B cell (primary cell): ENCODE measurements at regions not wholly inside any gene's neighbourhood (a gene's known extent, or its start where the extent isn't known, plus 50 kb on each side); places are given as distances from the start of the nearest gene placed in this dataset.

Experiments
- ATAC-seq: fragments of 200-7000 bp; cut with Tn5 transposase; one replicate; pipeline ENCODE4 v1.10.0; 2021; ENCODE audit warnings: low read depth, mild to moderate bottlenecking, moderate number of reproducible peaks, moderate library complexity
- CTCF ChIA-PET: fragments of 350-600 bp; sonication (Branson Sonifier 250); formaldehyde crosslinking; loops from one replicate; lab custom pipeline; 2021; ENCODE audit warnings: antibody characterized with exemption, inconsistent platforms; lab: Charles Lee
- POLR2A ChIA-PET: fragments of 350-600 bp; sonication (Branson Sonifier 250); formaldehyde crosslinking; loops from one replicate; lab custom pipeline; 2021; ENCODE audit warnings: antibody characterized with exemption; lab: Charles Lee
- DNase-seq: peaks from one replicate; pipeline ENCODE4 v3.0.0; 2013
- H2AFZ ChIP-seq: 2 replicates; pipeline ENCODE4 v1.6.1; 2012; ENCODE audit warnings: mild to moderate bottlenecking, low read depth, low read length; ENCODE audit not compliant: insufficient read depth, poor library complexity, severe bottlenecking
- H3K27ac ChIP-seq, 2 donors: 1 replicate in 1 of 2; 2 replicates in 1 of 2; pipeline ENCODE4 v1.5.1; 2012 to 2013; ENCODE audit warnings: low read length in 2 of 2, mild to moderate bottlenecking in 2 of 2, moderate library complexity in 1 of 2
- H3K27me3 ChIP-seq, 4 experiments: fragments of 200-600 bp in 1 of 4; sonication (generic) in 1 of 4; replicated peaks in 1 of 4; 1 replicate in 2 of 4; 2 replicates in 2 of 4; pipeline versions ENCODE4 v1.6.1 to v1.7.0; 2013 to 2016; ENCODE audit warnings: low read length in 3 of 4, mild to moderate bottlenecking in 2 of 4, mixed read lengths in 1 of 4, moderate library complexity in 1 of 4; ENCODE audit not compliant: insufficient read depth in 4 of 4, control insufficient read depth in 3 of 4; ENCODE audit errors: control extremely low read depth in 1 of 4
- H3K36me3 ChIP-seq, 2 experiments: replicated peaks in 1 of 2; 1 replicate in 1 of 2; 2 replicates in 1 of 2; pipeline versions ENCODE4 v1.6.1 to v1.7.1; 2013; ENCODE audit warnings: low read length in 1 of 2; ENCODE audit not compliant: insufficient read depth in 2 of 2, control insufficient read depth in 1 of 2; ENCODE audit errors: control extremely low read depth in 1 of 2, extremely low read depth in 1 of 2
- H3K4me1 ChIP-seq, 2 donors: fragments of 200-600 bp in 1 of 2; sonication (generic) in 1 of 2; 1 replicate in 1 of 2; 2 replicates in 1 of 2; pipeline versions ENCODE4 v1.5.1 to v1.6.1; 2013 to 2017; ENCODE audit warnings: low read length in 2 of 2; ENCODE audit not compliant: control insufficient read depth in 2 of 2, insufficient read depth in 2 of 2
- H3K4me2 ChIP-seq: replicated peaks from 2 replicates; pipeline ENCODE3; 2012; ENCODE audit warnings: mild to moderate bottlenecking, low read depth, low read length; ENCODE audit not compliant: poor library complexity, severe bottlenecking
- H3K4me3 ChIP-seq, 5 experiments: fragments of 200-600 bp in 1 of 5; sonication (generic) in 1 of 5; 1 replicate in 3 of 5; 2 replicates in 2 of 5; pipeline versions ENCODE4 v1.5.1 to v1.7.0; 2011 to 2016; ENCODE audit warnings: low read length in 4 of 5, mild to moderate bottlenecking in 4 of 5, low read depth in 2 of 5, control low read depth in 1 of 5, moderate library complexity in 1 of 5; ENCODE audit not compliant: insufficient read depth in 1 of 5; ENCODE audit errors: control extremely low read depth in 1 of 5, extremely low read depth in 1 of 5
- H3K79me2 ChIP-seq: fragments of 200-600 bp; sonication (generic); one replicate; pipeline ENCODE4 v1.6.0; 2016; ENCODE audit warnings: low read length; ENCODE audit not compliant: control insufficient read depth, insufficient read depth
- H3K9ac ChIP-seq: fragments of 200-600 bp; sonication (generic); 2 replicates; pipeline ENCODE4 v1.6.1; 2017; ENCODE audit warnings: mild to moderate bottlenecking, low read length, moderate library complexity
- H3K9me3 ChIP-seq, 3 donors: one replicate each; pipeline versions ENCODE4 v1.6.1 to v1.7.1; 2013; ENCODE audit warnings: low read length in 2 of 3; ENCODE audit not compliant: control insufficient read depth in 2 of 3, insufficient read depth in 1 of 3; ENCODE audit errors: control extremely low read depth in 1 of 3
- H4K20me1 ChIP-seq: 2 replicates; pipeline ENCODE4 v1.6.0; 2012; ENCODE audit warnings: mild to moderate bottlenecking, low read length; ENCODE audit not compliant: insufficient read depth, control insufficient read depth, poor library complexity, severe bottlenecking
- H3K27ac Mint-ChIP-seq: one replicate; pipeline ENCODE4 v1.8.0; 2021; ENCODE audit warnings: mixed read lengths
- H3K27me3 Mint-ChIP-seq: one replicate; pipeline ENCODE4 v1.8.0; 2021; ENCODE audit warnings: mixed read lengths
- H3K4me1 Mint-ChIP-seq: one replicate; pipeline ENCODE4 v1.8.0; 2021; ENCODE audit warnings: mixed read lengths
- H3K4me3 Mint-ChIP-seq: one replicate; pipeline ENCODE4 v1.8.0; 2021; ENCODE audit warnings: mixed read lengths
- H3K9me3 Mint-ChIP-seq: one replicate; pipeline ENCODE4 v1.8.0; 2022; ENCODE audit warnings: mixed read lengths; ENCODE audit not compliant: insufficient read depth
- EZH2 ChIP-seq: IDR thresholded peaks from 2 replicates; pipeline ENCODE4 v1.6.1; 2012; ENCODE audit warnings: borderline replicate concordance, low read depth, mild to moderate bottlenecking, moderate library complexity, low read length; ENCODE audit not compliant: insufficient read depth, poor library complexity, severe bottlenecking
- WGBS: methylation state at CpG from one replicate; pipeline ENCODE4 v1.1.5; 2013; ENCODE audit warnings: missing lambda C conversion rate; ENCODE audit not compliant: insufficient coverage; 5-methylcytosine and 5-hydroxymethylcytosine counted together
- intact Hi-C: fragments of 100-400 bp; cut with micrococcal nuclease; formaldehyde crosslinking; loops from one replicate; pipeline ENCODE4 v1.10.0; 2022
- TF ChIP-seq, protein P1 (sequence below): fragments of 200-600 bp; IDR thresholded peaks from one replicate; pipeline ENCODE4 v1.8.0; 2022; ENCODE audit warnings: antibody characterized with exemption, mild to moderate bottlenecking

DNA sequence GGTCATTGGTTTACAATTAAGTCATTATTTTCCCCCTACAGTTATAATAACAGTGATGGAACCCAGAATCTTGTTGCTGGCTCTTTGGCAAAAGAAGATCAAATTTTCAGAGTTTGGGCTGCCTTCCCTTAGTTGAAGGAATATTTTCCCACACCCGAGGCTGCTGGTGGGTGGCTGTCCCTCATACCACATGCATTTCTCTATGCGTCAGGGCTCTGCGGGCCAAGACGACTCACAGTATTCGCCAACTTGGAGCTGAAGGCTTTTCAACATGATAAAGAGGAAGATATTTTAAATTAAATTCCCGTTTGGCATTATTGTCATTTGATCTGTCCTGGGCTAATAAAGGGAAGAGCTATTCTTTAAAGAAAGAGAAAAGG, 102.2 kb upstream of the SASH1 start:
- DNase-seq (no peak), ATAC-seq (no peak)
- H2AFZ ChIP-seq: no peak overlapping the region
- 100% methylated on average over 5 of the region's 6 CpGs for WGBS
- H3K79me2 ChIP-seq: no peaks in the 10 kb centered on the region
- no peaks in the 10 kb centered on the region for H4K20me1 ChIP-seq
- H3K9me3 ChIP-seq: no peaks in the 10 kb centered on the region
- no peaks in the 10 kb centered on the region for H3K4me1 ChIP-seq
- no peak overlapping the region for H3K9ac ChIP-seq
- TF ChIP-seq, protein P1, sequence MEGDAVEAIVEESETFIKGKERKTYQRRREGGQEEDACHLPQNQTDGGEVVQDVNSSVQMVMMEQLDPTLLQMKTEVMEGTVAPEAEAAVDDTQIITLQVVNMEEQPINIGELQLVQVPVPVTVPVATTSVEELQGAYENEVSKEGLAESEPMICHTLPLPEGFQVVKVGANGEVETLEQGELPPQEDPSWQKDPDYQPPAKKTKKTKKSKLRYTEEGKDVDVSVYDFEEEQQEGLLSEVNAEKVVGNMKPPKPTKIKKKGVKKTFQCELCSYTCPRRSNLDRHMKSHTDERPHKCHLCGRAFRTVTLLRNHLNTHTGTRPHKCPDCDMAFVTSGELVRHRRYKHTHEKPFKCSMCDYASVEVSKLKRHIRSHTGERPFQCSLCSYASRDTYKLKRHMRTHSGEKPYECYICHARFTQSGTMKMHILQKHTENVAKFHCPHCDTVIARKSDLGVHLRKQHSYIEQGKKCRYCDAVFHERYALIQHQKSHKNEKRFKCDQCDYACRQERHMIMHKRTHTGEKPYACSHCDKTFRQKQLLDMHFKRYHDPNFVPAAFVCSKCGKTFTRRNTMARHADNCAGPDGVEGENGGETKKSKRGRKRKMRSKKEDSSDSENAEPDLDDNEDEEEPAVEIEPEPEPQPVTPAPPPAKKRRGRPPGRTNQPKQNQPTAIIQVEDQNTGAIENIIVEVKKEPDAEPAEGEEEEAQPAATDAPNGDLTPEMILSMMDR: no peak
- TF ChIP-seq EZH2: no peak
- H3K27ac Mint-ChIP-seq: no peak overlapping the region
- no peak overlapping the region for H3K4me3 Mint-ChIP-seq
- no peaks in the 10 kb centered on the region for H3K4me1 Mint-ChIP-seq
- no peaks in the 10 kb centered on the region for H3K9me3 Mint-ChIP-seq
- no peak overlapping the region for H3K4me2 ChIP-seq
- peaks cover 41% of the 10 kb centered on the region for H3K27me3 Mint-ChIP-seq
- no peak overlapping the region for H3K4me3 ChIP-seq
- ChIA-PET POLR2A (no interaction called here), CTCF (no interaction called here)
- intact Hi-C loops: no loop called here
- no peaks in the 10 kb centered on the region for H3K36me3 ChIP-seq
- H3K27me3 ChIP-seq: peaks cover 0 to 3% (median 0%) of the 10 kb centered on the region in 4 experiments
- no peak overlapping the region for H3K27ac ChIP-seq

DNA sequence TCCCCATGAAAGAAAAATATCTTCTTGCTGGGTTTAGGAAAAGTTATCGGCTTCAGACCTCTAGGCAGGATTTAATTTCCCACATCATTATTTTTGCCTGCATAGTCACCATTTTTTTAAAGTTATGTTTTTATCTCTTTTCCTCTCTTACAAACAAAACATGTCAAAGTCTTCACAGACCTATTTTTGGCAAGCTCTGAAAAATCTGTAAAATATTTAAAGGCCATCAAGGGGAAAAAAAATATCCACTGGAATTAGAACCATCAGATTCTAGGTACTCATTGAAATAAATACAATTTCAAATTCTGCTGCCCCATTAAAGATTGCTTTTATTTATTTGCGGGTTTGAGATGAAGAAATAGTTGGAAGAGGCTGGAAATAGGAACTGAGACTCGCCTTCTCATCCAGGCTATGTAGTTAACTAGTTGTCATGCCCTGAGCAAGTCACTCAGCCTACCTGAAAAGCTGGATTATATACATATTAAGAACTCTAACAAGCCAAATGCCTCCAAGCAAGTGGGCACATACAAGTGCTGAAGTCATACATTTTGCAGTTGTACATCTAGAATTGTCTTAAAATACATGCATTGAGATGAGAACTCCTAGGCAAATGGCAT, 101.7 kb upstream of the SASH1 start:
- no peak overlapping the region for H3K27ac ChIP-seq
- no peaks in the 10 kb centered on the region for H3K79me2 ChIP-seq
- no peak overlapping the region for H3K9ac ChIP-seq
- intact Hi-C loops: no loop called here
- no peaks in the 10 kb centered on the region for H3K9me3 ChIP-seq
- H3K4me2 ChIP-seq: no peak overlapping the region
- Mint-ChIP-seq H3K9me3 (no peaks in the 10 kb centered on the region), H3K4me1 (no peaks in the 10 kb centered on the region), H3K4me3 (no peak overlapping the region), H3K27ac (no peak overlapping the region), H3K27me3 (peaks cover 41% of the 10 kb centered on the region)
- peaks cover 0 to 3% (median 0%) of the 10 kb centered on the region in 4 experiments for H3K27me3 ChIP-seq
- H2AFZ ChIP-seq: no peak overlapping the region
- no peak overlapping the region for H3K4me3 ChIP-seq
- ChIA-PET POLR2A (no interaction called here), CTCF (no interaction called here)
- H4K20me1 ChIP-seq: no peaks in the 10 kb centered on the region
- no peak for ATAC-seq
- H3K36me3 ChIP-seq: no peaks in the 10 kb centered on the region
- TF ChIP-seq, protein P1: no peak
- TF ChIP-seq EZH2: no peak
- no peaks in the 10 kb centered on the region for H3K4me1 ChIP-seq
- no peak for DNase-seq
- no CpG with 5 or more reads among the region's 3 CpGs for WGBS
